Prostate gland (tissue), 2 donors: ENCODE measurements at regions not wholly inside any gene's neighbourhood (a gene's known extent, or its start where the extent isn't known, plus 50 kb on each side); places are given as distances from the start of the nearest gene placed in this dataset.

ENCODE experiments used
- POLR2A ChIP-seq: fragments of 450-650 bp; IDR thresholded peaks from one replicate; pipeline ENCODE4 v1.6.1; 2016; ENCODE audit warnings: antibody characterized with exemption, mild to moderate bottlenecking
- POLR2AphosphoS5 ChIP-seq: sonication (generic); formaldehyde crosslinking; IDR thresholded peaks from one replicate; pipeline ENCODE4 v1.6.1; 2017; ENCODE audit warnings: antibody characterized with exemption
- TF ChIP-seq, protein P1 (sequence below), 4 experiments: fragments of 200-600 bp in 2 of 4; fragments of 450-650 bp in 2 of 4; sonication (generic) in 2 of 4; IDR thresholded peaks; 1 replicate in 3 of 4; 2 replicates in 1 of 4; pipeline ENCODE4 v1.5.1; 2016 to 2019; ENCODE audit warnings: antibody characterized with exemption in 4 of 4, mild to moderate bottlenecking in 2 of 4, moderate library complexity in 2 of 4

DNA sequence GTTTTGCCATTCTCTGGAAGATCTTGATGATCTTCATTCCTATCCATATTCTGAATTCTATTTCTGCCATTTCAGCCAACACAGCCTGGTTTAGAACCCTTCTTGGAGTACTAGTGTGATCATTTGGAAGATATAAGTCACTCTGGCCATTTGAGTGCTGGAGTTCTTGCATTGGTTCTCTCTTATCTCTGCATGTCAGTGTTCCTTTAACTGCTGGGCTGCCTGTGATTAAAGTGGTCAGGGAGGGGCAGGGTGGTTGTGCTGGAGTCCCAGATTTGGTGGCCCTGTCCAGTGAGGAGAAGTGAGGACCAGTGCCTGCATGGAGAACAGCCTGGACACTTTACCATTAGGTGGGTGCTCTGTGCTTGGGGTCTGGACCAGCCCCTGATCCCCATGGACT, 173.0 kb downstream of the SOD2 start:
- TF ChIP-seq POLR2A (no peak), POLR2AphosphoS5 (no peak)
- TF ChIP-seq, protein P1, sequence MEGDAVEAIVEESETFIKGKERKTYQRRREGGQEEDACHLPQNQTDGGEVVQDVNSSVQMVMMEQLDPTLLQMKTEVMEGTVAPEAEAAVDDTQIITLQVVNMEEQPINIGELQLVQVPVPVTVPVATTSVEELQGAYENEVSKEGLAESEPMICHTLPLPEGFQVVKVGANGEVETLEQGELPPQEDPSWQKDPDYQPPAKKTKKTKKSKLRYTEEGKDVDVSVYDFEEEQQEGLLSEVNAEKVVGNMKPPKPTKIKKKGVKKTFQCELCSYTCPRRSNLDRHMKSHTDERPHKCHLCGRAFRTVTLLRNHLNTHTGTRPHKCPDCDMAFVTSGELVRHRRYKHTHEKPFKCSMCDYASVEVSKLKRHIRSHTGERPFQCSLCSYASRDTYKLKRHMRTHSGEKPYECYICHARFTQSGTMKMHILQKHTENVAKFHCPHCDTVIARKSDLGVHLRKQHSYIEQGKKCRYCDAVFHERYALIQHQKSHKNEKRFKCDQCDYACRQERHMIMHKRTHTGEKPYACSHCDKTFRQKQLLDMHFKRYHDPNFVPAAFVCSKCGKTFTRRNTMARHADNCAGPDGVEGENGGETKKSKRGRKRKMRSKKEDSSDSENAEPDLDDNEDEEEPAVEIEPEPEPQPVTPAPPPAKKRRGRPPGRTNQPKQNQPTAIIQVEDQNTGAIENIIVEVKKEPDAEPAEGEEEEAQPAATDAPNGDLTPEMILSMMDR (IDR thresholded peaks at IDR 0.05): no peak
